KMS-11 (cell line): ENCODE measurements at regions not wholly inside any gene's neighbourhood (a gene's known extent, or its start where the extent isn't known, plus 50 kb on each side); places are given as distances from the start of the nearest gene placed in this dataset.
"Not testable (repeated sequence)": the region's sequence is repeated elsewhere in the genome, so short reads cannot be mapped to it uniquely, and the experiment has no call there.

Source experiments
- H2AFZ ChIP-seq: fragments of 200-600 bp; sonication (generic); 2 replicates; pipeline ENCODE4 v1.6.1; 2016; ENCODE audit warnings: antibody characterized with exemption, mixed run types, low read depth
- H3K27ac ChIP-seq: fragments of 200-600 bp; sonication (generic); 2 replicates; pipeline ENCODE4 v1.6.1; 2016; ENCODE audit warnings: mild to moderate bottlenecking, mixed run types
- H3K27me3 ChIP-seq: fragments of 200-600 bp; sonication (generic); 2 replicates; pipeline ENCODE4 v1.6.1; 2017; ENCODE audit warnings: mild to moderate bottlenecking, low read depth, mixed run types, moderate library complexity; ENCODE audit not compliant: insufficient read depth
- H3K36me3 ChIP-seq: fragments of 200-600 bp; sonication (generic); 2 replicates; pipeline ENCODE4 v1.6.1; 2017; ENCODE audit warnings: mild to moderate bottlenecking, mixed run types; ENCODE audit not compliant: insufficient read depth
- H3K4me1 ChIP-seq: fragments of 200-600 bp; sonication (generic); 2 replicates; pipeline ENCODE4 v1.6.1; 2016; ENCODE audit warnings: mild to moderate bottlenecking, low read depth, mixed run types; ENCODE audit not compliant: poor library complexity, severe bottlenecking
- H3K4me2 ChIP-seq: fragments of 200-600 bp; sonication (generic); 2 replicates; pipeline ENCODE4 v1.7.0; 2016; ENCODE audit warnings: mild to moderate bottlenecking, mixed run types
- H3K4me3 ChIP-seq: fragments of 200-600 bp; sonication (generic); IDR thresholded peaks from 2 replicates; pipeline ENCODE4 v1.6.1; 2017; ENCODE audit warnings: low read depth, low read length, mixed read lengths; ENCODE audit not compliant: insufficient read depth
- H3K79me2 ChIP-seq: fragments of 200-600 bp; sonication (generic); 2 replicates; pipeline ENCODE4 v1.6.1; 2016; ENCODE audit warnings: low read depth, mixed run types; ENCODE audit not compliant: insufficient read depth
- H3K9ac ChIP-seq: fragments of 200-600 bp; sonication (generic); 2 replicates; pipeline ENCODE4 v1.6.1; 2016; ENCODE audit warnings: mild to moderate bottlenecking, mixed run types
- H4K20me1 ChIP-seq: fragments of 200-600 bp; sonication (generic); 2 replicates; pipeline ENCODE4 v1.6.1; 2016; ENCODE audit warnings: mild to moderate bottlenecking, mixed run types; ENCODE audit not compliant: insufficient read depth
- CTCF ChIP-seq: fragments of 200-600 bp; sonication (generic); conservative IDR thresholded peaks from 2 replicates; pipeline ENCODE4 v1.6.1; 2017; ENCODE audit warnings: low read depth, mild to moderate bottlenecking, antibody characterized with exemption, low read length, moderate library complexity, mixed read lengths

GRCh38 chrX:139360356-139360755 is 170.2 kb upstream of the F9 start:
- no peak for TF ChIP-seq CTCF
- Histone ChIP-seq H4K20me1 (no peaks in the 10 kb centered on the region), H3K79me2 (no peaks in the 10 kb centered on the region), H3K9ac (no peak overlapping the region), H3K4me1 (no peaks in the 10 kb centered on the region), H3K4me2 (no peak overlapping the region), H2AFZ (no peak overlapping the region), H3K4me3 (no peak overlapping the region), H3K36me3 (no peaks in the 10 kb centered on the region), H3K27ac (no peak overlapping the region), H3K27me3 (no peaks in the 10 kb centered on the region)

DNA sequence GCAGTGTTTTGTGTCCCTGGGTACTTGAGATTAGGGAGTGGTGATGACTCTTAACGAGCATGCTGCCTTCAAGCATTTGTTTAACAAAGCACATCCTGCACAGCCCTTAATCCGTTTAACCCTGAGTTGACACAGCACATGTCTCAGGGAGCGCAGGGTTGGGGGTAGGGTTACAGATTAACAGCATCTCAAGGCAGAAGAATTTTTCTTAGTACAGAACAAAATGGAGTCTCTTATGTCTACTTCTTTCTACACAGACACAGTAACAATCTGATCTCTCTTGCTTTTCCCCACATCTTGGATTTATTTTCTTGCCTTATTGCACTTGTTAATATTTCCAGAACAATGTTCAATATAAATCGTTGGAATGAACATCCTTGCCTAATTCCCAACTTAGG is 187.9 kb upstream of the F9 start:
- not testable (repeated sequence) for H3K4me2 ChIP-seq, H3K9ac ChIP-seq, H2AFZ ChIP-seq, H3K4me3 ChIP-seq, H3K27me3 ChIP-seq, H3K36me3 ChIP-seq, H3K79me2 ChIP-seq, H3K27ac ChIP-seq, H4K20me1 ChIP-seq, H3K4me1 ChIP-seq

GRCh38 chrX:139341855-139342593 is 188.5 kb upstream of the F9 start:
- H3K9ac ChIP-seq, H3K4me2 ChIP-seq: not testable (repeated sequence)

DNA sequence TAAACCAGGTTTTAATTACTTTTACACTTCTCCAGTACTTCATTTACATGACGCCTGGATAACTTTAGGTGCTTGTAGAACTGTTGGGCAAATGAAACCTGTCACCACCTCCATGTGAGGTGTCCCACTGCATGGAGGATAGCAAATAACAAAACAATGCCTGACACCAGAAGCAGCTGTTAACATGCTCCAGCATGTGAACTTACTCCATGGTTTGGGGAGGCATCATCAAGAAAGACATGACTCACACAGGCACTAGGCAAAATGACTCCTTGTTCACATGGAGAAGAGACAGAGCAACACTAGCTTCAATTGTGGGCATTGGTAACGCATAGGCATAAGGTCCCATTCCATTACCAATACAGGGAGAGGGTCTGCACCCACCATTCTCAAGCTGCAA is 198.1 kb upstream of the F9 start:
- Histone ChIP-seq H3K4me3 (no peak overlapping the region), H3K9ac (no peak overlapping the region), H3K36me3 (no peaks in the 10 kb centered on the region), H3K79me2 (no peaks in the 10 kb centered on the region), H4K20me1 (no peaks in the 10 kb centered on the region), H3K4me1 (no peaks in the 10 kb centered on the region), H3K27ac (no peak overlapping the region), H2AFZ (no peak overlapping the region), H3K4me2 (no peak overlapping the region), H3K27me3 (no peaks in the 10 kb centered on the region)
- no peak for TF ChIP-seq CTCF

More at GRCh38 chrX:139341855-139342593, 188.5 kb upstream of the F9 start:
- not testable (repeated sequence) for H3K27me3 ChIP-seq, H3K4me3 ChIP-seq, H3K36me3 ChIP-seq, H2AFZ ChIP-seq, H3K79me2 ChIP-seq, H3K4me1 ChIP-seq, H3K27ac ChIP-seq, H4K20me1 ChIP-seq

DNA sequence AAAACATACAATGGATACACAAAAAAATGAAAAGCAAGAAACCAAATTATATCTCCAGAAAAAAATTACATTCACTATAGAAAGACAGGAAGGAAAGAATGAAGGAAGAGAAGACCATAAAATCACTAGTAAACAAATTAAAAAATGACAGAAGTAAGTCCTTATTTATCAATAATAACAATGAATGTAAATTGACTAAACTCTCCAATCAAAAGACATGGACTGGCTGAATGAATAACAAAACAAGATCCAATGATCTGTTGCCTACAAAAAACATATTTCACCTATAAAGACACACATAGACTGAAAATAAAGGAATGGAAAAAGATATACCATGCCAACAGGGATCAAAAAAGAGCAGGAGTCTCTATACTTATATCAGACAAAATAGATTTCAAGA is 203.2 kb upstream of the F9 start:
- H2AFZ ChIP-seq: no peak overlapping the region
- no peak overlapping the region for H3K9ac ChIP-seq
- no peaks in the 10 kb centered on the region for H3K4me1 ChIP-seq
- H3K27ac ChIP-seq: no peak overlapping the region
- H3K79me2 ChIP-seq: no peaks in the 10 kb centered on the region
- H4K20me1 ChIP-seq: no peaks in the 10 kb centered on the region
- no peak overlapping the region for H3K4me2 ChIP-seq
- H3K4me3 ChIP-seq: no peak overlapping the region
- H3K36me3 ChIP-seq: no peaks in the 10 kb centered on the region
- TF ChIP-seq CTCF: no peak
- H3K27me3 ChIP-seq: no peaks in the 10 kb centered on the region
